Retinal pigment epithelial cell (primary cell): ENCODE measurements at regions not wholly inside any gene's neighbourhood (a gene's known extent, or its start where the extent isn't known, plus 50 kb on each side); places are given as distances from the start of the nearest gene placed in this dataset.

Experiments used
- DNase-seq: peaks from one replicate; pipeline ENCODE4 v3.0.0-alpha.2; 2010; ENCODE audit warnings: low read depth
- H3K4me3 ChIP-seq: 2 replicates; pipeline ENCODE4 v1.5.1; 2011; ENCODE audit warnings: mild to moderate bottlenecking, low read length, control low read depth, moderate library complexity
- CTCF ChIP-seq: conservative IDR thresholded peaks from 2 replicates; pipeline ENCODE4 v1.5.1; 2011; ENCODE audit warnings: low read depth, low read length, control low read depth, inconsistent platforms

GRCh38 chr13:102993348-102993747 lies 72.9 kb downstream of the SLC10A2 start:
- DNase-seq = no peak
- TF ChIP-seq CTCF = no peak
- H3K4me3 ChIP-seq = no peak overlapping the region

DNA sequence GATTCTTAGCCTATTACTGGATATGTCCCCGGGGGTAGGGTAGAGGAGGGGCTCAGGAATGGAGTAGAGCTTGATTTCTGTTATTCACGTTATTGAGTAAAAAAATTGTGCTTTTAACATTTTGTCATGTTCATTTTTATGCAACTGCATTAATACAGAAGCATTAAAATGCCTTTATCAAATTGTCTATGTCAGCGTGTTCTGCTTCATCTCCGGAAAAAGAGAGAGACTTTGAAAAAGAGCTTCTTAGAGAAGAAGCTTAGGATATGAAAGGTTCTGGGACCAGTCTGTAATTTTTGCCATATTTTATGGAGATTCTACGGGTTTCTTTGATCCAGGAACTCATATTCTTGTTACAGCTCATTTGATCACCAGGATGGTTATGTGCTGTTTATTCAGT lies 82.0 kb downstream of the SLC10A2 start:
- H3K4me3 ChIP-seq = no peak overlapping the region
- no peak for DNase-seq
- no peak for TF ChIP-seq CTCF

DNA sequence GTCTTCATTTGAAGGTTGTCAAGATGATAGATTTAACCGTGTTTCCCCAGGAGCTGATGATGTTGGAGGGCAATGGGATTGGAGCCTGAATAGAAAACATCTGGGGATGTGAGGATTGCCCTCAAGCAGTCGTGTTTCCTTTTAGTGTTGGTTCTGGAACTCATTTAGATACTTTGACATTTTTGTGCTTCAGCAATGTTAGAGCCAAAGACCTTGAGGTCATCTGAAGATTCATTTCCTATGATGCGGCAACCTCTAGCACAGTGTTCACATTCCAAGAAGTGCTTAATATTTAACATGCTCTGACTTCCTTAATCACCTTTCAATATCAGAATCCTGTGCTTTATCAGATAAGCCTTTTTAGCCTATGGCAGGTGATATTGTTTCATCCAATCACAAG lies 82.7 kb downstream of the SLC10A2 start:
- TF ChIP-seq CTCF = no peak

DNA sequence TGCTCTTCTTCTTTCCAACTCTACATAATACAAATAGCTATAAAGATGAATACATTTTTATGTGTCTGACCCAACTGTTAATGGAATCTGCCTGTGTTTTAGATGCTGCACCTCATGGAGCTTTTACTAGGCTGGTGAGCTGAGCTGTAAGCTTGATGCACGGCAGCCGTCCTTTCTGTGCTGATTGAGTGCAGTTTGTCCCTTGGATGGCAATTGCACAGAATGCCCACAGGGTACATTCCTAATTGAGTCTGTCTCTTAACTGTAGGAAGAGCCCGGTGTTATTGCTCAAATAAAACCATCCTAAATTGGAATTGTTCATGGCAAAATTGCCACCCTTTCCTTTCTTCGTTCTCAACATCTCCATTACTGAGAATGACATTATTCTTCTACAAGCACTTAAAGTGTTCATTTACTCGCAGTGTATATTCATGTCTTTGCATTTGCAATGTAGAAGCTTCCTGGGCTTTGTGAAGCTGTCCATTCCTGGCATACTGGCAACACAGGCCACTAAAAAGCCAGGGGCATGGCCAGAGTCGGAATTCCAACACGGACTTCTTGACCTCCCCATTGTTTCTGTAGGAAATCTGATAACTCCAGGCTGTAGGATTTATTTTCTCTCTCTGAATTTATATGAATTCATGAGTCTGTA lies 85.8 kb downstream of the SLC10A2 start:
- TF ChIP-seq CTCF = no peak
- DNase-seq = no peak

More for the DNA sequence above, 82.7 kb downstream of the SLC10A2 start:
- no peak for DNase-seq
- H3K4me3 ChIP-seq = no peak overlapping the region

DNA sequence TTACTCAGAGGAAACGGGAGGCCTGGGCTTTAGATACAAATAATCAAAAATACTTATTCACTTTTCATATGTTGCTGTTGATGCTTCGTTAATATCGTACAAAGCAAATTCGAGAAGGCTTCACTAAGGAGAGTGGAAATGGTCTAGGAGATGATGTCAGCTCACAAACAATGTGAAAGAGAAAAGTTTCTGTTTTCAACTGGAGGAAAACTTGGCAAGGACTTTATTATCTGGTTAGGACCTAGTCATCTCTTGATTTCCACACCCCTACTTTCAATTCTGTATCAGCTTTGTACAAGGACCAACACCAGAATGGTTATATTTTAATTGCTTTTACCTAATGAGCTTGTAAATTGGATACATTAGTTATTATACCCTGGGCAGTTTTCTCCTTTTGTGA lies 88.0 kb downstream of the SLC10A2 start:
- no peak for TF ChIP-seq CTCF
- no peak overlapping the region for H3K4me3 ChIP-seq
- DNase-seq = no peak

More for the DNA sequence above, 85.8 kb downstream of the SLC10A2 start:
- H3K4me3 ChIP-seq = no peak overlapping the region

DNA sequence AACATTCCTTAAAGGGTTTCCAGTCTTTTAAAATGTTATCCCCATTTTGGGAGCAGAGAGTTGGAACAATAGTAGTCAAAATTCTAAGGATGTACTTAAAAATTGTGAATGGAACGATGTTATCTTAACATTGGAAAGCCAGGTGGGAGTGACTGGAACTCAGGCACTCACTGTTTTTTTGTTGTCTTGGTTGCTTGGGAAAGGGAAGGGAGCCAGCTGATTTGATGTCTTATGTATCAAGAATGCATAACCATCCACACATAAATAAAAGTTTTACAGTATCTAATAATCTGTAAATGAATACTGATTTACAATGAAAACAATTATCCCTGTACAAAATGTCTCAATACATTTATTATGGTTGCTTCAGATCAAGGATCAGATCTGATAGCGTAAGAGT lies 88.7 kb downstream of the SLC10A2 start:
- DNase-seq = no peak
- no peak for TF ChIP-seq CTCF
- H3K4me3 ChIP-seq = no peak overlapping the region

- DNase-seq = no peak
Observed at GRCh38 chr13:102974317-102975087, 91.7 kb downstream of the SLC10A2 start.

More at GRCh38 chr13:102974317-102975087, 91.7 kb downstream of the SLC10A2 start:
- H3K4me3 ChIP-seq = no peak overlapping the region
- no peak for TF ChIP-seq CTCF
